HG03354 (cell line): ENCODE measurements at regions not wholly inside any gene's neighbourhood (a gene's known extent, or its start where the extent isn't known, plus 50 kb on each side); places are given as distances from the start of the nearest gene placed in this dataset.

Experiments
- ATAC-seq: cut with Tn5 transposase; IDR thresholded peaks from one replicate; pipeline ENCODE4 v1.9.1; 2021; ENCODE audit warnings: mild to moderate bottlenecking; ENCODE audit not compliant: unreplicated experiment, poor library complexity, severe bottlenecking

GRCh38 chr1:36565576-36566501 lies 83.1 kb upstream of the CSF3R start:
- no peak for ATAC-seq

GRCh38 chr1:36562181-36562685 lies 79.5 kb upstream of the CSF3R start:
- no peak for ATAC-seq

- ATAC-seq, result no peak
Observed at GRCh38 chr1:36561361-36561724, 78.6 kb upstream of the CSF3R start.

- ATAC-seq, result no peak
Observed at GRCh38 chr1:36560621-36561360, 78.1 kb upstream of the CSF3R start.

GRCh38 chr1:36560177-36560576 lies 77.5 kb upstream of the CSF3R start:
- no peak for ATAC-seq

- no peak for ATAC-seq
Observed at GRCh38 chr1:36559061-36559460, 76.3 kb upstream of the CSF3R start.

- no peak for ATAC-seq
Observed at GRCh38 chr1:36557041-36558000, 74.6 kb upstream of the CSF3R start.

- no peak for ATAC-seq
Observed at GRCh38 chr1:36555041-36555440, 72.3 kb upstream of the CSF3R start.

GRCh38 chr1:36554323-36554628 lies 71.6 kb upstream of the CSF3R start:
- no peak for ATAC-seq

GRCh38 chr1:36553591-36554322 lies 71.0 kb upstream of the CSF3R start:
- ATAC-seq, result no peak

GRCh38 chr1:36542962-36543515 lies 60.3 kb upstream of the CSF3R start:
- no peak for ATAC-seq

GRCh38 chr1:36542024-36542961 lies 59.6 kb upstream of the CSF3R start:
- ATAC-seq, result no peak

- no peak for ATAC-seq
Observed at GRCh38 chr1:36540056-36540455, 57.3 kb upstream of the CSF3R start.

GRCh38 chr1:36539526-36539925 lies 56.8 kb upstream of the CSF3R start:
- no peak for ATAC-seq

GRCh38 chr1:36537991-36538390 lies 55.3 kb upstream of the CSF3R start:
- no peak for ATAC-seq

- no peak for ATAC-seq
Observed at GRCh38 chr1:36537190-36537768, 54.6 kb upstream of the CSF3R start.

GRCh38 chr1:36536727-36537126 lies 54.0 kb upstream of the CSF3R start:
- no peak for ATAC-seq
